ENCODE measurements at regions not wholly inside any gene's neighbourhood (a gene's known extent, or its start where the extent isn't known, plus 50 kb on each side); places are given as distances from the start of the nearest gene placed in this dataset.

GRCh38 chr2:168312036-168312822 is 64.8 kb upstream of the STK39 start:
- TF ChIP-seq EGR1 (IDR thresholded peaks at IDR 0.05; ENCODE audit: low read depth) (no peak), CTCF (IDR thresholded peaks at IDR 0.05 in 2 of 3, conservative IDR thresholded peaks at IDR 0.05 in 1 of 3; ENCODE audit: borderline replicate concordance in 1 of 3, insufficient read depth in 1 of 3, low read depth in 2 of 3, low read length in 2 of 3) (no peak), FOSL1 (IDR thresholded peaks at IDR 0.05; ENCODE audit: low read depth) (no peak), ATF3 (IDR thresholded peaks at IDR 0.05) (no peak), CEBPB (IDR thresholded peaks at IDR 0.05; ENCODE audit: low read depth) (no peak), EZH2phosphoT487 (IDR thresholded peaks at IDR 0.05; ENCODE audit: borderline replicate concordance) (no peak), ZBTB33 (IDR thresholded peaks at IDR 0.05; ENCODE audit: extremely low read depth, insufficient replicate concordance, low read length) (no peak), EZH2 (IDR thresholded peaks at IDR 0.05) (no peak), ZNF274 (IDR thresholded peaks at IDR 0.05; ENCODE audit: low read depth, low read length) (no peak), POLR2A (IDR thresholded peaks at IDR 0.05; ENCODE audit: borderline replicate concordance, extremely low read depth, insufficient read depth, insufficient read length) (no peak)

Data from HCT116 (cell line).